ENCODE measurements at regions not wholly inside any gene's neighbourhood (a gene's known extent, or its start where the extent isn't known, plus 50 kb on each side); places are given as distances from the start of the nearest gene placed in this dataset.

- no peaks in the 10 kb centered on the region for H3K27me3 ChIP-seq (ENCODE audit: control insufficient read depth in 3 of 3, insufficient read depth in 3 of 3, low read length in 3 of 3)
- FAIRE-seq (no peak), DNase-seq (no peak)
- no peaks in the 10 kb centered on the region for H3K36me3 ChIP-seq (ENCODE audit: control insufficient read depth in 3 of 3, insufficient read depth in 2 of 3, low read depth in 1 of 3, low read length in 3 of 3)
- H3K27ac ChIP-seq (ENCODE audit: low read depth in 1 of 3, low read length in 2 of 3): no peak overlapping the region
- no peaks in the 10 kb centered on the region for H3K9me3 ChIP-seq (ENCODE audit: control insufficient read depth in 2 of 2, insufficient read depth in 1 of 2, low read depth in 1 of 2, low read length in 1 of 2)
- no peak overlapping the region for H3K4me3 ChIP-seq (ENCODE audit: low read depth in 1 of 3, low read length in 3 of 3)
- WGBS, 3 donors: 61 to 63% (median 61%) methylated on average over 11 of the region's 11 CpGs
- H3K4me1 ChIP-seq (ENCODE audit: control insufficient read depth in 3 of 3, insufficient read depth in 2 of 3, low read depth in 1 of 3, low read length in 2 of 3): peaks cover 0 to 5% (median 2%) of the 10 kb centered on the region in 3 donors
Measured at GRCh38 chr11:113567867-113568544, 92.8 kb upstream of the DRD2 start.

GRCh38 chr11:113567097-113567496 lies 91.9 kb upstream of the DRD2 start:
- DNase-seq (no peak), FAIRE-seq (no peak)
- WGBS, 3 donors: 86 to 88% (median 88%) methylated on average over 7 of the region's 7 CpGs
- Histone ChIP-seq H3K27me3 (ENCODE audit: control insufficient read depth in 3 of 3, insufficient read depth in 3 of 3, low read length in 3 of 3) (no peaks in the 10 kb centered on the region), H3K36me3 (ENCODE audit: control insufficient read depth in 3 of 3, insufficient read depth in 2 of 3, low read depth in 1 of 3, low read length in 3 of 3) (no peaks in the 10 kb centered on the region), H3K4me3 (ENCODE audit: low read depth in 1 of 3, low read length in 3 of 3) (no peak overlapping the region), H3K27ac (ENCODE audit: low read depth in 1 of 3, low read length in 2 of 3) (no peak overlapping the region), H3K4me1 (ENCODE audit: control insufficient read depth in 3 of 3, insufficient read depth in 2 of 3, low read depth in 1 of 3, low read length in 2 of 3) (peaks cover 0 to 5% (median 2%) of the 10 kb centered on the region in 3 donors), H3K9me3 (ENCODE audit: control insufficient read depth in 2 of 2, insufficient read depth in 1 of 2, low read depth in 1 of 2, low read length in 1 of 2) (no peaks in the 10 kb centered on the region)

- FAIRE-seq (no peak), DNase-seq (no peak)
- Histone ChIP-seq H3K4me1 (ENCODE audit: control insufficient read depth in 3 of 3, insufficient read depth in 2 of 3, low read depth in 1 of 3, low read length in 2 of 3) (peaks cover 0 to 5% (median 0%) of the 10 kb centered on the region in 3 donors), H3K36me3 (ENCODE audit: control insufficient read depth in 3 of 3, insufficient read depth in 2 of 3, low read depth in 1 of 3, low read length in 3 of 3) (no peaks in the 10 kb centered on the region), H3K27me3 (ENCODE audit: control insufficient read depth in 3 of 3, insufficient read depth in 3 of 3, low read length in 3 of 3) (no peaks in the 10 kb centered on the region), H3K4me3 (ENCODE audit: low read depth in 1 of 3, low read length in 3 of 3) (no peak overlapping the region), H3K27ac (ENCODE audit: low read depth in 1 of 3, low read length in 2 of 3) (no peak overlapping the region), H3K9me3 (ENCODE audit: control insufficient read depth in 2 of 2, insufficient read depth in 1 of 2, low read depth in 1 of 2, low read length in 1 of 2) (no peaks in the 10 kb centered on the region)
- 57 to 66% (median 66%) methylated on average over 4 of the region's 4 CpGs for WGBS, 3 donors
Measured at GRCh38 chr11:113564527-113565130, 89.4 kb upstream of the DRD2 start.

- no peaks in the 10 kb centered on the region for H3K9me3 ChIP-seq (ENCODE audit: control insufficient read depth in 2 of 2, insufficient read depth in 1 of 2, low read depth in 1 of 2, low read length in 1 of 2)
- H3K27me3 ChIP-seq (ENCODE audit: control insufficient read depth in 3 of 3, insufficient read depth in 3 of 3, low read length in 3 of 3): no peaks in the 10 kb centered on the region
- H3K27ac ChIP-seq (ENCODE audit: low read depth in 1 of 3, low read length in 2 of 3): no peak overlapping the region
- DNase-seq (peak; percentile 21 to 75), FAIRE-seq (no peak)
- H3K4me3 ChIP-seq (ENCODE audit: low read depth in 1 of 3, low read length in 3 of 3): no peak overlapping the region
- 51 to 55% (median 53%) methylated on average over 3 of the region's 3 CpGs for WGBS, 3 donors
- H3K4me1 ChIP-seq (ENCODE audit: control insufficient read depth in 3 of 3, insufficient read depth in 2 of 3, low read depth in 1 of 3, low read length in 2 of 3): peaks cover 0 to 5% (median 0%) of the 10 kb centered on the region in 3 donors
- no peaks in the 10 kb centered on the region for H3K36me3 ChIP-seq (ENCODE audit: control insufficient read depth in 3 of 3, insufficient read depth in 2 of 3, low read depth in 1 of 3, low read length in 3 of 3)
Measured at GRCh38 chr11:113563766-113564526, 88.7 kb upstream of the DRD2 start.

GRCh38 chr11:113562981-113563461 lies 87.8 kb upstream of the DRD2 start:
- H3K36me3 ChIP-seq (ENCODE audit: control insufficient read depth in 3 of 3, insufficient read depth in 2 of 3, low read depth in 1 of 3, low read length in 3 of 3): no peaks in the 10 kb centered on the region
- H3K27ac ChIP-seq (ENCODE audit: low read depth in 1 of 3, low read length in 2 of 3): no peak overlapping the region
- 66 to 72% (median 69%) methylated on average over 9 of the region's 9 CpGs for WGBS, 3 donors
- no peak overlapping the region for H3K4me3 ChIP-seq (ENCODE audit: low read depth in 1 of 3, low read length in 3 of 3)
- no peak for FAIRE-seq
- H3K9me3 ChIP-seq (ENCODE audit: control insufficient read depth in 2 of 2, insufficient read depth in 1 of 2, low read depth in 1 of 2, low read length in 1 of 2): no peaks in the 10 kb centered on the region
- no peak for DNase-seq
- peaks cover 0 to 5% (median 0%) of the 10 kb centered on the region in 3 donors for H3K4me1 ChIP-seq (ENCODE audit: control insufficient read depth in 3 of 3, insufficient read depth in 2 of 3, low read depth in 1 of 3, low read length in 2 of 3)
- no peaks in the 10 kb centered on the region for H3K27me3 ChIP-seq (ENCODE audit: control insufficient read depth in 3 of 3, insufficient read depth in 3 of 3, low read length in 3 of 3)

- H3K36me3 ChIP-seq (ENCODE audit: control insufficient read depth in 3 of 3, insufficient read depth in 2 of 3, low read depth in 1 of 3, low read length in 3 of 3): no peaks in the 10 kb centered on the region
- no peak overlapping the region for H3K4me3 ChIP-seq (ENCODE audit: low read depth in 1 of 3, low read length in 3 of 3)
- H3K9me3 ChIP-seq (ENCODE audit: control insufficient read depth in 2 of 2, insufficient read depth in 1 of 2, low read depth in 1 of 2, low read length in 1 of 2): no peaks in the 10 kb centered on the region
- DNase-seq: no peak
- H3K27me3 ChIP-seq (ENCODE audit: control insufficient read depth in 3 of 3, insufficient read depth in 3 of 3, low read length in 3 of 3): no peaks in the 10 kb centered on the region
- peaks cover 0 to 5% (median 0%) of the 10 kb centered on the region in 3 donors for H3K4me1 ChIP-seq (ENCODE audit: control insufficient read depth in 3 of 3, insufficient read depth in 2 of 3, low read depth in 1 of 3, low read length in 2 of 3)
- H3K27ac ChIP-seq (ENCODE audit: low read depth in 1 of 3, low read length in 2 of 3): no peak overlapping the region
- FAIRE-seq: no peak
Measured at GRCh38 chr11:113562576-113562975, 87.4 kb upstream of the DRD2 start.

GRCh38 chr11:113557926-113558325 lies 82.7 kb upstream of the DRD2 start:
- Histone ChIP-seq H3K27ac (ENCODE audit: low read depth in 1 of 3, low read length in 2 of 3) (no peak overlapping the region), H3K36me3 (ENCODE audit: control insufficient read depth in 3 of 3, insufficient read depth in 2 of 3, low read depth in 1 of 3, low read length in 3 of 3) (no peaks in the 10 kb centered on the region), H3K4me1 (ENCODE audit: control insufficient read depth in 3 of 3, insufficient read depth in 2 of 3, low read depth in 1 of 3, low read length in 2 of 3) (peaks cover 0 to 2% (median 1%) of the 10 kb centered on the region in 3 donors), H3K27me3 (ENCODE audit: control insufficient read depth in 3 of 3, insufficient read depth in 3 of 3, low read length in 3 of 3) (peaks cover 0 to 2% (median 0%) of the 10 kb centered on the region in 3 donors), H3K4me3 (ENCODE audit: low read depth in 1 of 3, low read length in 3 of 3) (no peak overlapping the region), H3K9me3 (ENCODE audit: control insufficient read depth in 2 of 2, insufficient read depth in 1 of 2, low read depth in 1 of 2, low read length in 1 of 2) (no peaks in the 10 kb centered on the region)
- 64 to 81% (median 70%) methylated on average over 4 of the region's 4 CpGs for WGBS, 3 donors
- no peak for FAIRE-seq
- no peak for DNase-seq

- 11 to 56% (median 27%) methylated on average over 3 of the region's 3 CpGs for WGBS, 3 donors
- Histone ChIP-seq H3K4me1 (ENCODE audit: control insufficient read depth in 3 of 3, insufficient read depth in 2 of 3, low read depth in 1 of 3, low read length in 2 of 3) (peaks cover 0 to 2% (median 1%) of the 10 kb centered on the region in 3 donors), H3K27me3 (ENCODE audit: control insufficient read depth in 3 of 3, insufficient read depth in 3 of 3, low read length in 3 of 3) (peaks cover 0 to 4% (median 0%) of the 10 kb centered on the region in 3 donors), H3K4me3 (ENCODE audit: low read depth in 1 of 3, low read length in 3 of 3) (no peak overlapping the region), H3K9me3 (ENCODE audit: control insufficient read depth in 2 of 2, insufficient read depth in 1 of 2, low read depth in 1 of 2, low read length in 1 of 2) (no peaks in the 10 kb centered on the region), H3K36me3 (ENCODE audit: control insufficient read depth in 3 of 3, insufficient read depth in 2 of 3, low read depth in 1 of 3, low read length in 3 of 3) (no peaks in the 10 kb centered on the region), H3K27ac (ENCODE audit: low read depth in 1 of 3, low read length in 2 of 3) (no peak overlapping the region)
- FAIRE-seq (no peak), DNase-seq (peak; percentile 31 to 78)
Measured at GRCh38 chr11:113556036-113556435, 80.8 kb upstream of the DRD2 start.
